Cardiac muscle cell (in vitro differentiated cells and primary cell): ENCODE measurements at regions not wholly inside any gene's neighbourhood (a gene's known extent, or its start where the extent isn't known, plus 50 kb on each side); places are given as distances from the start of the nearest gene placed in this dataset.

ENCODE experiments used
- DNase-seq, 2 donors: peaks; one replicate each; pipeline versions ENCODE4 v3.0.0 to v3.0.0-alpha.2; 2010 to 2017; ENCODE audit warnings: low read depth in 1 of 2, low spot score in 1 of 2
- H3K27ac ChIP-seq: fragments of 200-600 bp; sonication (generic); 2 replicates; pipeline ENCODE4 v1.5.1; 2016
- H3K27me3 ChIP-seq: fragments of 200-600 bp; sonication (generic); 2 replicates; pipeline ENCODE4 v1.6.0; 2016; ENCODE audit warnings: control low read depth
- H3K36me3 ChIP-seq: fragments of 200-600 bp; sonication (generic); 2 replicates; pipeline ENCODE4 v1.5.1; 2016; ENCODE audit warnings: control low read depth
- H3K4me1 ChIP-seq: fragments of 200-600 bp; sonication (generic); 2 replicates; pipeline ENCODE4 v1.8.1; 2017; ENCODE audit warnings: low read depth, mild to moderate bottlenecking, mixed run types
- H3K4me3 ChIP-seq: fragments of 200-600 bp; sonication (generic); 2 replicates; pipeline ENCODE4 v1.5.1; 2016; ENCODE audit warnings: mild to moderate bottlenecking
- H3K9me3 ChIP-seq: fragments of 200-600 bp; sonication (generic); 2 replicates; pipeline ENCODE4 v1.5.1; 2017; ENCODE audit warnings: low read depth, mild to moderate bottlenecking, control low read depth
- TF ChIP-seq, protein P1 (sequence below): IDR thresholded peaks from 2 replicates; pipeline ENCODE4 v1.5.1; 2012; ENCODE audit warnings: low read depth, mild to moderate bottlenecking, low read length

DNA sequence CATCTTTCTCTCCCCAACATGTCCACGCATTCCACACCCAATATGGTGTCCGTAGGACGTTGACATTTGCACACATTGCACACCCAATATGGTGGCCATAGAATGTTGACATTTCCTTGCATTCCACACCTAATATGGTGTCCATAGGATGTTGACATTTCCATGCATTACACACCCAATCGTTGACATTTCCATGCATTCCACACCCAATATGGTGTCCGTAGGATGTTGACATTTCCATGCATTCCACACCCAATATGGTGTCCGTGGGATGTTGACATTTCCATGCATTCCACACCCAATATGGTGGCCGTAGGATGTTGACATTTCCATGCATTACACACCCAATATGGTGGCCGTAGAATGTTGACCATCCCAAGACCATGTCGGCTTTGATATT is 88.4 kb upstream of the SHOX start:
- H3K36me3 ChIP-seq = no peaks in the 10 kb centered on the region
- no peaks in the 10 kb centered on the region for H3K27me3 ChIP-seq
- no peaks in the 10 kb centered on the region for H3K4me1 ChIP-seq
- no peak for DNase-seq
- no peak overlapping the region for H3K4me3 ChIP-seq
- H3K9me3 ChIP-seq = no peaks in the 10 kb centered on the region
- no peak overlapping the region for H3K27ac ChIP-seq
- TF ChIP-seq, protein P1, sequence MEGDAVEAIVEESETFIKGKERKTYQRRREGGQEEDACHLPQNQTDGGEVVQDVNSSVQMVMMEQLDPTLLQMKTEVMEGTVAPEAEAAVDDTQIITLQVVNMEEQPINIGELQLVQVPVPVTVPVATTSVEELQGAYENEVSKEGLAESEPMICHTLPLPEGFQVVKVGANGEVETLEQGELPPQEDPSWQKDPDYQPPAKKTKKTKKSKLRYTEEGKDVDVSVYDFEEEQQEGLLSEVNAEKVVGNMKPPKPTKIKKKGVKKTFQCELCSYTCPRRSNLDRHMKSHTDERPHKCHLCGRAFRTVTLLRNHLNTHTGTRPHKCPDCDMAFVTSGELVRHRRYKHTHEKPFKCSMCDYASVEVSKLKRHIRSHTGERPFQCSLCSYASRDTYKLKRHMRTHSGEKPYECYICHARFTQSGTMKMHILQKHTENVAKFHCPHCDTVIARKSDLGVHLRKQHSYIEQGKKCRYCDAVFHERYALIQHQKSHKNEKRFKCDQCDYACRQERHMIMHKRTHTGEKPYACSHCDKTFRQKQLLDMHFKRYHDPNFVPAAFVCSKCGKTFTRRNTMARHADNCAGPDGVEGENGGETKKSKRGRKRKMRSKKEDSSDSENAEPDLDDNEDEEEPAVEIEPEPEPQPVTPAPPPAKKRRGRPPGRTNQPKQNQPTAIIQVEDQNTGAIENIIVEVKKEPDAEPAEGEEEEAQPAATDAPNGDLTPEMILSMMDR = no peak

DNA sequence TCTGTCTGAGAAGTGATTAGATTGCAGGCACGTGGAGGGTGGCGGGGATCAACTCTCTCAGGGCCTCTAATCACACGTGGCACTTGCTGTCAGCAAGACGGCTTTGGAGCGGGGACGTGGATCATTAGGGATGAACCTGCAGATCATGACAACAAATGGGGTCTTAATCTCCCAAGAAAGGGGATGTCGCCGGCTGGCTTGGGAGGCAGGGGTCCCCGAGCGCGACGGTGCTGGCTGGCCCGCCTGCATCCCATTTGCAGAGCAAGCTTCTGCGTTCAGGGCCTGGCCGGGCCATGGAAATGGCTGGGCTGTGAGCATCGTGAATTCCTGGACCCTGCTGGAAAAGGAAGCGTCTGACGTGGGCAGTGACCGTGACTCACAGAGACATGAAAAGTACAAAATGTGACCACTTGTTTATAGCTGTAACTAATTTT is 85.1 kb upstream of the SHOX start:
- Histone ChIP-seq H3K4me1 (no peaks in the 10 kb centered on the region), H3K36me3 (no peaks in the 10 kb centered on the region), H3K9me3 (no peaks in the 10 kb centered on the region), H3K4me3 (no peak overlapping the region), H3K27ac (no peak overlapping the region), H3K27me3 (no peaks in the 10 kb centered on the region)
- no peak for DNase-seq
- TF ChIP-seq, protein P1 = no peak

DNA sequence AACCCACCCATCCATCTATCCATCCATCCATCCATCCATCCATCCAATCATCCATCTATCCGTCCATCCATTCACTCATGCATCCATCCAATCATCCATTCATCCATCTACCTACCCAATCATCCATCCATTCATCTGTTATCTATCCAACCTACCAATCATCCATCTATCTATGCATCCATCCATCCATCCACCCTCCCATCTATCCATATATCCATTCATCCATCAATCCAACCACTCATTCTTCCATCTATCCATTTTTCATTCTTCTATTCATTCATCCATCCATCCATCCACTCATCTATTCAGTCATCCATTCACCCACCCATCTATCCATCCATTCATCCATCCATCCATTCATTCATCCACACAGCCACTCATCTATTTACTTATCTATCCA is 80.1 kb upstream of the SHOX start:
- Histone ChIP-seq H3K36me3 (no peaks in the 10 kb centered on the region), H3K4me3 (no peak overlapping the region), H3K9me3 (no peaks in the 10 kb centered on the region), H3K27ac (no peak overlapping the region), H3K4me1 (no peaks in the 10 kb centered on the region), H3K27me3 (no peaks in the 10 kb centered on the region)
- DNase-seq = no peak
- TF ChIP-seq, protein P1 = no peak

DNA sequence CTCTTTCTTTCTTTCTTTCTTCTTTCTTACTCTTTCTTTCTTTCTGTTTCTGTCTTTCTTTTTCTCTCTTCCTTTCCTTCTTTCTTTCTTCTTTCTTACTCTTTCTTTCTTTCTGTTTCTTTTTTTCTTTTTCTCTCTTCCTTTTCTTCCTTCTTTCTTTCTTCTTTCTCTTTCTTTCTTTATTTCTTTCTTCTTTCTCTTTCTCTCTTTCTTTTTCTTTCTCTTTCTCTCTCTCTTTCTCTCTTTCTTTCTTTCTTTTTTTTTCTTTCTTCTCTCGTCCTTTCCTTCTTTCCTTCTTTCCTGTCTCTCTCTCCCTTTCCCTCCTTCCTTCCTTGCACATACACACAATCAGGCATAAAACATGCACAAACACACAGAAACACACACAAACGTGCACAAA is 79.3 kb upstream of the SHOX start:
- H3K4me3 ChIP-seq = no peak overlapping the region
- no peak overlapping the region for H3K27ac ChIP-seq
- H3K36me3 ChIP-seq = no peaks in the 10 kb centered on the region
- H3K27me3 ChIP-seq = no peaks in the 10 kb centered on the region
- H3K4me1 ChIP-seq = no peaks in the 10 kb centered on the region
- TF ChIP-seq, protein P1 = no peak
- no peak for DNase-seq
- no peaks in the 10 kb centered on the region for H3K9me3 ChIP-seq

DNA sequence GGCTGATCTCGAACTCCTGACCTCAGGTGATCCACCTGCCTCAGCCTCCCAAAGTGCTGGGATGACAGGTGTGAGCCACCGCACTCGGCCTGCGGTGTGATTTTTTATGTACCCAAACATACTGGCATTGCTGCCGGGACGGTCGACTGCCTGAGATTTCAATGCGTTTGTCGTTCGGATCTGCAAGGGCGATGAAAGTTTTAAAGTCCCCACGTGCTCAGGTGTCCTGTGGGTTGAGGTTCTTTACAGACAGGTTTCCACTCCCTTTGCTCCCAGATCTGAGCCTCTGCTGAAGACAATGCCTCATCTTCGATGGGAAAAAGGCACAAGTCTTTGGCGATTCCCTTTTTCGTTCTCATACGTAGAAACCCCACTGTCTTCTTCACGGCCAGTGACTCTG is 78.1 kb upstream of the SHOX start:
- Histone ChIP-seq H3K27ac (no peak overlapping the region), H3K27me3 (no peaks in the 10 kb centered on the region), H3K4me3 (no peak overlapping the region), H3K9me3 (no peaks in the 10 kb centered on the region), H3K4me1 (no peaks in the 10 kb centered on the region), H3K36me3 (no peaks in the 10 kb centered on the region)
- TF ChIP-seq, protein P1 = no peak
- DNase-seq = no peak

DNA sequence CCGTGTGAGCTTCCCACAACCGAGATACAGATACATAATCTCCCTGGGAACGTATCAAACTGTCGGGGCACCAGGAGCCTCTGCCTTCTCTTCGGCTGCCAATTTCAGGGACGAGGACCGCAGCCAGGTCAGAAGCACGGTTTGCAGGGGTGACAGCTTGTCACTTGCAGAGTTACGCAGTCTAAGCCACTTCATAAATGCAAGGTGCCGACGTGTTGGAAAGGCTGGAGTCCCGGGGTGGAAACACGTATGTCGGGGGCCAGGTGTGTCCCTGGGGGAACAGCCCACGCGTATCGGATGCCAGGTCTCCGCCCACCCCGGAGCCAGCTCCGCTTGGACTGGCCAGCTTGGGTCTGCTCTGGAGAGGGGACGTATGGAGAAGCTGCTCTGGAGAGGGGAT is 76.3 kb upstream of the SHOX start:
- Histone ChIP-seq H3K27me3 (no peaks in the 10 kb centered on the region), H3K27ac (no peak overlapping the region), H3K9me3 (no peaks in the 10 kb centered on the region), H3K4me1 (no peaks in the 10 kb centered on the region), H3K4me3 (no peak overlapping the region), H3K36me3 (no peaks in the 10 kb centered on the region)
- no peak for DNase-seq
- TF ChIP-seq, protein P1 = no peak
